HL-60 (cell line): ENCODE measurements at regions not wholly inside any gene's neighbourhood (a gene's known extent, or its start where the extent isn't known, plus 50 kb on each side); places are given as distances from the start of the nearest gene placed in this dataset.

Source experiments
- DNase-seq, 2 experiments: peaks; one replicate each; pipeline ENCODE4 v3.0.0-alpha.2; 2010 to 2020; ENCODE audit warnings: low read depth in 1 of 2, low spot score in 1 of 2
- H3K27ac ChIP-seq: fragments of 250-450 bp; sonication (Bioruptor Pico); replicated peaks from 2 replicates; pipeline ENCODE4 v1.5.1; 2020; ENCODE audit warnings: mild to moderate bottlenecking, moderate library complexity
- H3K27me3 ChIP-seq: fragments of 250-450 bp; sonication (Bioruptor Pico); 2 replicates; pipeline ENCODE4 v1.5.1; 2021; ENCODE audit warnings: mild to moderate bottlenecking, moderate library complexity; ENCODE audit not compliant: insufficient read depth, poor library complexity, severe bottlenecking
- H3K4me3 ChIP-seq: replicated peaks from 2 replicates; pipeline ENCODE4 v1.5.1; 2011; ENCODE audit warnings: mild to moderate bottlenecking, control low read depth, low read length; ENCODE audit not compliant: insufficient read depth
- CTCF ChIP-seq: IDR thresholded peaks from one replicate; pipeline ENCODE4 v1.5.1; 2011; ENCODE audit warnings: low read length, control low read depth, inconsistent platforms; ENCODE audit not compliant: insufficient read depth
- GABPA ChIP-seq: IDR thresholded peaks from 2 replicates; pipeline ENCODE4 v1.6.1; 2012; ENCODE audit warnings: low read depth
- POLR2AphosphoS5 ChIP-seq: IDR thresholded peaks from 2 replicates; pipeline ENCODE4 v1.6.1; 2012; ENCODE audit warnings: low read depth
- SPI1 ChIP-seq: IDR thresholded peaks from 2 replicates; pipeline ENCODE4 v1.6.1; 2012; ENCODE audit warnings: low read depth, mild to moderate bottlenecking, borderline replicate concordance
- TF ChIP-seq, protein P1 (sequence below): IDR thresholded peaks from 2 replicates; pipeline ENCODE4 v1.6.1; 2012; ENCODE audit warnings: low read depth; ENCODE audit not compliant: insufficient replicate concordance

DNA sequence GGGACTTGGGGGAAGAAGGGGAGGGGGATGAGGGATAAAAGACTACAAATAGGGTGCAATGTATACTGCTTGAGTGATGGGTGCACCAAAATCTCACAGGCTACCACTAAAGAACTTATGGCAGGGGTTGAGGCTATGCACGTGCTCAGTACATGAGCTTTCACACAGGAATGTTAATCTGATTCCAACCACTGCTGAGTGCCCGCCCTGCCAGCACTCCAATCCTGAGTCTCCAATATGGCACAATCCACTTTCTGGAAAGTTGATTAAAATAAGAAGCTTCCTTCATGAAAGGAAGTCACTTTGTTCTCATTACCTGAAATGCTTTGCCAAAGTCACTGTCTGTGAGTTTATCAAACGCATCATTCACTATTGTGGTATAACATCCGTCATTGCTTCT, 463.0 kb downstream of the IRS2 start:
- TF ChIP-seq GABPA: no peak
- TF ChIP-seq, protein P1, sequence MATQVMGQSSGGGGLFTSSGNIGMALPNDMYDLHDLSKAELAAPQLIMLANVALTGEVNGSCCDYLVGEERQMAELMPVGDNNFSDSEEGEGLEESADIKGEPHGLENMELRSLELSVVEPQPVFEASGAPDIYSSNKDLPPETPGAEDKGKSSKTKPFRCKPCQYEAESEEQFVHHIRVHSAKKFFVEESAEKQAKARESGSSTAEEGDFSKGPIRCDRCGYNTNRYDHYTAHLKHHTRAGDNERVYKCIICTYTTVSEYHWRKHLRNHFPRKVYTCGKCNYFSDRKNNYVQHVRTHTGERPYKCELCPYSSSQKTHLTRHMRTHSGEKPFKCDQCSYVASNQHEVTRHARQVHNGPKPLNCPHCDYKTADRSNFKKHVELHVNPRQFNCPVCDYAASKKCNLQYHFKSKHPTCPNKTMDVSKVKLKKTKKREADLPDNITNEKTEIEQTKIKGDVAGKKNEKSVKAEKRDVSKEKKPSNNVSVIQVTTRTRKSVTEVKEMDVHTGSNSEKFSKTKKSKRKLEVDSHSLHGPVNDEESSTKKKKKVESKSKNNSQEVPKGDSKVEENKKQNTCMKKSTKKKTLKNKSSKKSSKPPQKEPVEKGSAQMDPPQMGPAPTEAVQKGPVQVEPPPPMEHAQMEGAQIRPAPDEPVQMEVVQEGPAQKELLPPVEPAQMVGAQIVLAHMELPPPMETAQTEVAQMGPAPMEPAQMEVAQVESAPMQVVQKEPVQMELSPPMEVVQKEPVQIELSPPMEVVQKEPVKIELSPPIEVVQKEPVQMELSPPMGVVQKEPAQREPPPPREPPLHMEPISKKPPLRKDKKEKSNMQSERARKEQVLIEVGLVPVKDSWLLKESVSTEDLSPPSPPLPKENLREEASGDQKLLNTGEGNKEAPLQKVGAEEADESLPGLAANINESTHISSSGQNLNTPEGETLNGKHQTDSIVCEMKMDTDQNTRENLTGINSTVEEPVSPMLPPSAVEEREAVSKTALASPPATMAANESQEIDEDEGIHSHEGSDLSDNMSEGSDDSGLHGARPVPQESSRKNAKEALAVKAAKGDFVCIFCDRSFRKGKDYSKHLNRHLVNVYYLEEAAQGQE: no peak
- H3K4me3 ChIP-seq: no peak overlapping the region
- DNase-seq: no peak
- H3K27me3 ChIP-seq: no peaks in the 10 kb centered on the region
- H3K27ac ChIP-seq: no peak overlapping the region

DNA sequence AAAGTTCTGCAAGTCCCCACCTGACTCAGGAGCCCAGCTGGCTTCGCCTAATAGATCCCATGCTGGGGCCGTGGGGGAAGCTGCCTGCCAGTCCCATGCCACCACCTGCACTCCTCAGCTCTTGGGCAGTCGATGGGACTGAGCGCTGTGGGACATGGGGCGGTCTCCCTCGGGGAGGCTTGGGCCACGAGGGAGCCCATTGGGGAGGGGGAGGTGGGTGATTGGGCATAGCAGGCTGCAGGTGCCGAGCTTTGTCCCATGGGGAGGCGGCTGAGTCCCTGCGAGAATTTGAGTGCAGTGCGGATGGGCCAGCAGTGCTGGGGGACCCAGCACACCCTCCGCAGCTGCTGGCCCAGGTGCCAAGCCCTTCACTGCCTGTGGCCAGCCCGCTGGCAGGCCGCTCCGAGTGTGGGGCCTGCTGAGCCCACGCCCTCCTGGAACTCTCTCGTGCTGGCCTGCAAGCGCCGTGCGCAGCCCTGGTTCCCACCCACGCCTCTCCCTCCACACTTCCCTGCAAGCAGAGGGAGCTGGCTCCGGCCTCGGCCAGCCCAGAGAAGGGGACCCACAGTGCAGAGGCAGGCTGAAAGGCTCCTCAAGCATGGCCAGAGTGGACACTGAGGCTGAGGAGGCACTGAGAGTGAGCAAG, 467.3 kb downstream of the IRS2 start:
- DNase-seq: no peak
- Histone ChIP-seq H3K4me3 (no peak overlapping the region), H3K27me3 (no peaks in the 10 kb centered on the region), H3K27ac (no peak overlapping the region)
- TF ChIP-seq GABPA (no peak), POLR2AphosphoS5 (no peak), SPI1 (no peak), CTCF (no peak)
- TF ChIP-seq, protein P1: no peak

DNA sequence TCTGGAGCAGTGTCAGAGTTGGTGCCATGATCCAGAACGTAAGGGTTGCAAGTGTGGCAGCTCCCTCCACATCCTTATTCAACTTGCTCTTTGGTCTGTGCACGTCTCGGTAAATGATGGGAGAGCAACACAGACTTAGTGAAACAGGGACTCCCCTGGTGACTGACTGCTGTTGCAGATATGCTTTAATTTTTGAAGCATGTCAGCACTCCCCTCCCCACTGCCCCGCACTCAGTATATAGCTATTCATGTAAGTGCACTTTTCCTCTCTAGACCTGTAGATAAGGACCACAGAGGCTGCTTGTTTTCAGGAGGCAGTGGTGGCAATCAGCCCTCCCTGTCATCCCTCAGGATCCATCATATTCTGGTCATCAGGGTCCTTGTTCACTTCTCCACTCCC, 470.9 kb downstream of the IRS2 start:
- H3K4me3 ChIP-seq: no peak overlapping the region
- no peak for DNase-seq
- no peak overlapping the region for H3K27ac ChIP-seq
- no peaks in the 10 kb centered on the region for H3K27me3 ChIP-seq
- TF ChIP-seq SPI1: no peak
- no peak for TF ChIP-seq GABPA
- no peak for TF ChIP-seq CTCF
- TF ChIP-seq POLR2AphosphoS5: no peak
- TF ChIP-seq, protein P1: no peak
